H1 (cell line): ENCODE measurements at regions not wholly inside any gene's neighbourhood (a gene's known extent, or its start where the extent isn't known, plus 50 kb on each side); places are given as distances from the start of the nearest gene placed in this dataset.

Experiments
- CTCF ChIA-PET: fragments of 300-600 bp; sonication (Branson Sonifier 250); formaldehyde crosslinking; loops from one replicate; lab custom pipeline; 2021; ENCODE audit not compliant: partially characterized antibody; lab: Charles Lee
- POLR2A ChIA-PET: fragments of 300-600 bp; sonication (Branson Sonifier 250); formaldehyde crosslinking; loops from one replicate; lab custom pipeline; 2021; ENCODE audit warnings: inconsistent platforms; ENCODE audit not compliant: partially characterized antibody; lab: Charles Lee
- DNase-seq, 2 experiments: peaks; one replicate each; pipeline versions ENCODE4 v3.0.0 to v3.0.0-alpha.2; 2010 to 2022; ENCODE audit warnings: low spot score in 2 of 2, low read depth in 1 of 2, mixed read lengths in 1 of 2
- FAIRE-seq: peaks from 2 replicates; lab custom pipeline; 2011; peaks lifted over from hg19 to GRCh38; lab: Jason Lieb, UNC
- H2AFZ ChIP-seq: 2 replicates; pipeline ENCODE4 v1.8.1; 2012; ENCODE audit warnings: low read length, inconsistent platforms
- H2AK5ac ChIP-seq: 2 replicates; pipeline ENCODE4 v1.6.1; 2013; ENCODE audit warnings: low read depth, low read length
- H2BK120ac ChIP-seq: replicated peaks from 2 replicates; pipeline ENCODE3; 2013; ENCODE audit warnings: low read depth, low read length, inconsistent platforms
- H2BK12ac ChIP-seq: 2 replicates; pipeline ENCODE4 v1.6.1; 2013; ENCODE audit warnings: low read depth, low read length
- H2BK15ac ChIP-seq: 2 replicates; pipeline ENCODE4 v1.6.1; 2013; ENCODE audit warnings: low read length
- H2BK20ac ChIP-seq: 2 replicates; pipeline ENCODE4 v1.6.1; 2013; ENCODE audit warnings: low read length
- H2BK5ac ChIP-seq: 2 replicates; pipeline ENCODE4 v1.6.1; 2013; ENCODE audit warnings: low read depth, low read length
- H3K14ac ChIP-seq: 2 replicates; pipeline ENCODE4 v1.6.1; 2013; ENCODE audit warnings: inconsistent platforms; ENCODE audit not compliant: insufficient read length
- H3K18ac ChIP-seq: 2 replicates; pipeline ENCODE4 v1.6.1; 2013; ENCODE audit warnings: low read length; ENCODE audit errors: extremely low read depth
- H3K23ac ChIP-seq: 2 replicates; pipeline ENCODE4 v1.6.1; 2013; ENCODE audit warnings: inconsistent platforms; ENCODE audit not compliant: insufficient read length
- H3K23me2 ChIP-seq: 2 replicates; pipeline ENCODE4 v1.6.1; 2013; ENCODE audit warnings: low read depth, low read length
- H3K27ac ChIP-seq: 2 replicates; pipeline ENCODE4 v1.6.1; 2011; ENCODE audit warnings: low read depth, low read length, inconsistent platforms
- H3K27me3 ChIP-seq, 4 experiments: replicated peaks in 1 of 4; 1 replicate in 1 of 4; 2 replicates in 3 of 4; pipeline versions ENCODE4 v1.6.1 to v1.8.1; 2011 to 2013; ENCODE audit warnings: low read length in 3 of 4, mild to moderate bottlenecking in 3 of 4, inconsistent platforms in 2 of 4, mixed read lengths in 2 of 4, moderate library complexity in 1 of 4; ENCODE audit not compliant: control insufficient read depth in 3 of 4, insufficient read depth in 3 of 4; ENCODE audit errors: extremely low read depth in 1 of 4
- H3K36me3 ChIP-seq, 4 experiments: 2 replicates each; pipeline versions ENCODE4 v1.6.1 to v1.8.1; 2011 to 2013; ENCODE audit warnings: mild to moderate bottlenecking in 4 of 4, low read length in 3 of 4, moderate library complexity in 2 of 4, control low read depth in 1 of 4, inconsistent platforms in 1 of 4; ENCODE audit not compliant: insufficient read depth in 4 of 4, control insufficient read depth in 2 of 4
- H3K4ac ChIP-seq: replicated peaks from 2 replicates; pipeline ENCODE3; 2013; ENCODE audit warnings: low read length, low read depth, mixed read lengths, inconsistent platforms; ENCODE audit not compliant: insufficient read length
- H3K4me1 ChIP-seq, 4 experiments: replicated peaks in 1 of 4; 1 replicate in 1 of 4; 2 replicates in 3 of 4; pipeline versions ENCODE4 v1.6.1 to v1.8.1; 2011 to 2013; ENCODE audit warnings: low read length in 3 of 4, inconsistent platforms in 2 of 4, mixed read lengths in 1 of 4; ENCODE audit not compliant: insufficient read depth in 4 of 4, control insufficient read depth in 3 of 4
- H3K4me2 ChIP-seq, 2 experiments: 2 replicates each; pipeline versions ENCODE4 v1.6.1 to v1.8.1; 2011 to 2013; ENCODE audit warnings: low read depth in 2 of 2, low read length in 2 of 2, control low read depth in 1 of 2, inconsistent platforms in 1 of 2, mild to moderate bottlenecking in 1 of 2; ENCODE audit not compliant: insufficient read depth in 1 of 2
- H3K4me3 ChIP-seq, 4 experiments: fragments of 200-600, 300-600 bp in 1 of 4; sonication (generic), shearing (Covaris generic), sonication (Bioruptor Twin) in 1 of 4; 2 replicates each; pipeline versions ENCODE4 v1.5.1 to v1.8.1; 2011 to 2016; ENCODE audit warnings: low read length in 4 of 4, low read depth in 3 of 4, control low read depth in 2 of 4, inconsistent platforms in 2 of 4, mild to moderate bottlenecking in 2 of 4, mixed read lengths in 1 of 4, moderate library complexity in 1 of 4; ENCODE audit not compliant: insufficient read depth in 2 of 4; ENCODE audit errors: extremely low read depth in 1 of 4
- H3K56ac ChIP-seq: replicated peaks from 2 replicates; pipeline ENCODE3; 2013; ENCODE audit warnings: low read depth, mild to moderate bottlenecking, mixed read lengths, low read length, inconsistent platforms; ENCODE audit not compliant: insufficient read length
- H3K79me1 ChIP-seq: 2 replicates; pipeline ENCODE4 v1.6.1; 2013; ENCODE audit warnings: low read depth, low read length, control low read depth
- H3K79me2 ChIP-seq, 2 experiments: 2 replicates each; pipeline versions ENCODE4 v1.6.1 to v1.8.1; 2012 to 2013; ENCODE audit warnings: low read length in 2 of 2, mild to moderate bottlenecking in 2 of 2, inconsistent platforms in 1 of 2; ENCODE audit not compliant: insufficient read depth in 2 of 2, control insufficient read depth in 1 of 2
- H3K9ac ChIP-seq, 4 experiments: replicated peaks in 1 of 4; 1 replicate in 1 of 4; 2 replicates in 3 of 4; pipeline versions ENCODE4 v1.6.1 to v1.8.1; 2011 to 2013; ENCODE audit warnings: low read depth in 3 of 4, low read length in 3 of 4, control low read depth in 2 of 4, mild to moderate bottlenecking in 2 of 4, moderate library complexity in 2 of 4, inconsistent platforms in 1 of 4; ENCODE audit errors: extremely low read depth in 1 of 4
- H3K9me3 ChIP-seq, 2 experiments: 2 replicates each; pipeline versions ENCODE4 v1.6.1 to v1.8.1; 2012 to 2013; ENCODE audit warnings: mild to moderate bottlenecking in 2 of 2, moderate library complexity in 2 of 2, control low read depth in 1 of 2, inconsistent platforms in 1 of 2, low read depth in 1 of 2, low read length in 1 of 2, mixed read lengths in 1 of 2; ENCODE audit not compliant: insufficient read depth in 2 of 2
- H4K20me1 ChIP-seq, 2 experiments: replicated peaks in 1 of 2; 2 replicates each; pipeline versions ENCODE3 to v1.8.1; 2011 to 2013; ENCODE audit warnings: inconsistent platforms in 2 of 2, low read length in 2 of 2, mild to moderate bottlenecking in 1 of 2; ENCODE audit not compliant: insufficient read depth in 2 of 2, control insufficient read depth in 1 of 2
- H4K5ac ChIP-seq: 2 replicates; pipeline ENCODE4 v1.6.1; 2013; ENCODE audit warnings: low read length, low read depth, mixed read lengths, inconsistent platforms; ENCODE audit not compliant: insufficient read length
- H4K8ac ChIP-seq: 2 replicates; pipeline ENCODE4 v1.8.0; 2013; ENCODE audit warnings: mild to moderate bottlenecking, moderate library complexity, low read length, inconsistent platforms; ENCODE audit not compliant: insufficient read depth; ENCODE audit errors: extremely low read depth
- H4K91ac ChIP-seq: replicated peaks from 2 replicates; pipeline ENCODE3; 2013; ENCODE audit warnings: low read length, mixed read lengths, inconsistent platforms; ENCODE audit not compliant: insufficient read length
- ATF2 ChIP-seq: IDR thresholded peaks from 2 replicates; pipeline ENCODE4 v1.6.1; 2012; ENCODE audit warnings: low read length, inconsistent platforms
- CEBPB ChIP-seq: IDR thresholded peaks from 2 replicates; pipeline ENCODE4 v1.6.1; 2012; ENCODE audit warnings: low read depth, low read length
- RNF2 ChIP-seq: fragments of 200-900, 300-1000 bp; sonication (generic); IDR thresholded peaks from 2 replicates; pipeline ENCODE4 v1.7.1; 2016; ENCODE audit warnings: borderline replicate concordance, low read depth, mild to moderate bottlenecking, antibody characterized with exemption, low read length; ENCODE audit not compliant: poor library complexity, severe bottlenecking; ENCODE audit errors: missing control alignments
- SAP30 ChIP-seq: fragments of 300-600 bp; sonication (generic); IDR thresholded peaks from 2 replicates; pipeline ENCODE4 v1.7.1; 2012; ENCODE audit warnings: low read length, moderate library complexity, mild to moderate bottlenecking, inconsistent platforms; ENCODE audit not compliant: insufficient read depth, insufficient replicate concordance
- SP2 ChIP-seq: IDR thresholded peaks from 2 replicates; pipeline ENCODE4 v1.6.1; 2012; ENCODE audit warnings: mild to moderate bottlenecking, low read length, inconsistent platforms
- YY1 ChIP-seq: IDR thresholded peaks from 2 replicates; pipeline ENCODE4 v1.6.1; 2011; ENCODE audit warnings: low read depth, mild to moderate bottlenecking, low read length
- WGBS, 2 experiments: shearing (Covaris generic) in 1 of 2; methylation state at CpG; one replicate each; pipeline versions ENCODE4 v1.1.6 to v1.1.7; 2013 to 2015; ENCODE audit warnings: low lambda C conversion rate in 2 of 2, mixed read lengths in 2 of 2, inconsistent platforms in 1 of 2, low coverage in 1 of 2, missing lambda C conversion rate in 1 of 2; ENCODE audit not compliant: insufficient replicate concordance in 2 of 2, insufficient coverage in 1 of 2, insufficient read length in 1 of 2; ENCODE audit errors: extremely low coverage in 1 of 2, missing lambda C conversion rate in 1 of 2; 5-methylcytosine and 5-hydroxymethylcytosine counted together
- TF ChIP-seq, protein P1 (sequence below): IDR thresholded peaks from 2 replicates; pipeline ENCODE4 v1.6.1; 2012; ENCODE audit warnings: inconsistent platforms

DNA sequence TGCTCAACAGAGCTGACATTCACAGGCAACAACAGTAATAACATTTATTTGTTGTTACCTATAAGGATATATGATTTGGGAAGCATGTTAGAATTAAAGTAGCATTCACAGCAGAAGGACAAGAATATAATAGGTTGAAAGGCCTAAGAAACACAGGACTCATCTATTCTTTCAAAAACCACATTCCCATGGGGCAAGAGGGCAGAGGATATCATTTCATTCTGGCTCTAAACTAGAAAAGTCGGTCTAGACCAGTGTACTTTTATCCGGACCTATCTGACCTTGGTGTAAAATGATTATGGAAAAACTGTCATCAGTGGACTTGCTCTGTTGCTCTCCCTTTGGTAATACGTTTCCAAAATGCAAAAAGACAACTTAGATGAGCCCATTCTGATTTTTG is 914.7 kb upstream of the CITED2 start:
- H2BK12ac ChIP-seq = no peak overlapping the region
- H2AFZ ChIP-seq = no peak overlapping the region
- H3K9me3 ChIP-seq = no peaks in the 10 kb centered on the region
- H2AK5ac ChIP-seq = no peak overlapping the region
- H2BK120ac ChIP-seq = no peak overlapping the region
- no peak overlapping the region for H4K5ac ChIP-seq
- H4K8ac ChIP-seq = no peak overlapping the region
- H4K91ac ChIP-seq = no peak overlapping the region
- H3K14ac ChIP-seq = no peak overlapping the region
- no peak overlapping the region for H2BK15ac ChIP-seq
- no peak overlapping the region for H3K9ac ChIP-seq
- no peak overlapping the region for H3K4me3 ChIP-seq
- H3K4me2 ChIP-seq = no peak overlapping the region
- no peak overlapping the region for H3K18ac ChIP-seq
- H3K79me2 ChIP-seq = no peaks in the 10 kb centered on the region
- H2BK20ac ChIP-seq = no peak overlapping the region
- DNase-seq (no peak), FAIRE-seq (no peak)
- no peak overlapping the region for H2BK5ac ChIP-seq
- TF ChIP-seq, protein P1, sequence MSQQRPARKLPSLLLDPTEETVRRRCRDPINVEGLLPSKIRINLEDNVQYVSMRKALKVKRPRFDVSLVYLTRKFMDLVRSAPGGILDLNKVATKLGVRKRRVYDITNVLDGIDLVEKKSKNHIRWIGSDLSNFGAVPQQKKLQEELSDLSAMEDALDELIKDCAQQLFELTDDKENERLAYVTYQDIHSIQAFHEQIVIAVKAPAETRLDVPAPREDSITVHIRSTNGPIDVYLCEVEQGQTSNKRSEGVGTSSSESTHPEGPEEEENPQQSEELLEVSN = no peak
- TF ChIP-seq SP2 (no peak), YY1 (no peak), SAP30 (no peak), CEBPB (no peak), ATF2 (no peak), RNF2 (no peak)
- no peaks in the 10 kb centered on the region for H3K36me3 ChIP-seq
- WGBS, 2 experiments = 88% methylated on average over 3 of the region's 3 CpGs; no CpG with 5 or more reads in 1 of the 2 experiments
- no peak overlapping the region for H3K4ac ChIP-seq
- H3K4me1 ChIP-seq = no peaks in the 10 kb centered on the region
- H4K20me1 ChIP-seq = no peaks in the 10 kb centered on the region
- CTCF ChIA-PET = no interaction called here
- POLR2A ChIA-PET = no interaction called here
- no peak overlapping the region for H3K56ac ChIP-seq
- no peak overlapping the region for H3K23ac ChIP-seq
- H3K27me3 ChIP-seq = no peaks in the 10 kb centered on the region
- H3K23me2 ChIP-seq = no peaks in the 10 kb centered on the region
- H3K27ac ChIP-seq = no peak overlapping the region
- no peaks in the 10 kb centered on the region for H3K79me1 ChIP-seq
